Right forelimb (tissue), 1 donor: ENCODE measurements at regions not wholly inside any gene's neighbourhood (a gene's known extent, or its start where the extent isn't known, plus 50 kb on each side); places are given as distances from the start of the nearest gene placed in this dataset.

Experiments used
- DNase-seq: peaks from one replicate; pipeline ENCODE4 v3.0.0-alpha.2; 2018

DNA sequence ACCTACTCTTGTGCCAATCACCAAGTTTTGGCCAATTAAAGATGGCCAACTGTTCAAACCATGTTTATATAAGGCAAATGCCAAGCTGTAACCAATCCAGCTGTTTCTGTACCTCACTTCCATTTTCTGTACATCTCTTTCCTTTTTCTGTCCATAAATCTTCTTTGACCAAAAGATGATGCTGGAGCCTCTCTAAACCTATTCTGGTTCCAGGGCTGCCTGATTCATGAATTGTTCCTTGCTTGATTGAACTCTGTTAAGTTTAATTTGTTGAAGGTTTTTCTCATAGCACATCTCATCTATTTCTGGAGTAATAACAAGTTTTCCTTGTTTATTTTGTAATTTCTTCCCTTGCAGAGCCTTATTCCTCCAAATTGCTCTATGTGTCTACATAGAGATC, 115.3 kb upstream of the SMAD3 start:
- DNase-seq, result no peak

DNA sequence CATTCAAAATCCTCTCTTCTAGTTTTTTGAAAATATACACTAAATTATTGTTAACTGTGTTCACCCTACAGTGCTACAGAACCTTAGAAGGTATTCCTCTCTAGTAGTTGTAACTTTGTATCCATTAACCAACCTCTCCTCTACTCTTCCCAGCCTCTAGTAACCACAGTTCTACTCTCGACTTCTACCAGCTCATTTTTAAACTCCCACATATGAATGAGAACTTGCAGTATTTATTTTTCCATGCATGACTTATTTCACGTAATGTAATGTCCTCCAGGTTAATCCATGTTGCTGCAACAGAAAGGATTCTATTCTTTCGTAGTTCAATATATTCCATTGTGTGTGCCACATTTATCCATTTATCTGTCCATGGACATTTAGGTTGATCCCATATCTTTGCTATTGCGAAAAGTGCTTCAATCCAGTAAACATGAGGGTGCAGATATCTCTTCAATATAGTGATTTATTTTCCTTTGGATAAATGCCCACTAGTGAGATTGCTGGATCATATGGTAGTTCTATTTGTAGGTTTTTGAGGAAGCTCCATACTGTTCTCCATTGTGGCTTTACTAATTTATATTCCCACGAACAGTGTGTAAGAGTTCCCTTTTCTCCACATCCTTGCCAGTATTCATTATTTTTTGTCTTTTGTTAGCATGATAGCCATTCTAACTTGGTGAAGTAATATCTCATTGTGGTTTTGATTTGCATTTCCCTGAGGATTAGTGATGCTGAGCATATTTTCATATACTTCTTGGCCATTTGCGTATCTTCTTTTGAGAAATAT, 113.7 kb upstream of the SMAD3 start:
- DNase-seq, result no peak

DNA sequence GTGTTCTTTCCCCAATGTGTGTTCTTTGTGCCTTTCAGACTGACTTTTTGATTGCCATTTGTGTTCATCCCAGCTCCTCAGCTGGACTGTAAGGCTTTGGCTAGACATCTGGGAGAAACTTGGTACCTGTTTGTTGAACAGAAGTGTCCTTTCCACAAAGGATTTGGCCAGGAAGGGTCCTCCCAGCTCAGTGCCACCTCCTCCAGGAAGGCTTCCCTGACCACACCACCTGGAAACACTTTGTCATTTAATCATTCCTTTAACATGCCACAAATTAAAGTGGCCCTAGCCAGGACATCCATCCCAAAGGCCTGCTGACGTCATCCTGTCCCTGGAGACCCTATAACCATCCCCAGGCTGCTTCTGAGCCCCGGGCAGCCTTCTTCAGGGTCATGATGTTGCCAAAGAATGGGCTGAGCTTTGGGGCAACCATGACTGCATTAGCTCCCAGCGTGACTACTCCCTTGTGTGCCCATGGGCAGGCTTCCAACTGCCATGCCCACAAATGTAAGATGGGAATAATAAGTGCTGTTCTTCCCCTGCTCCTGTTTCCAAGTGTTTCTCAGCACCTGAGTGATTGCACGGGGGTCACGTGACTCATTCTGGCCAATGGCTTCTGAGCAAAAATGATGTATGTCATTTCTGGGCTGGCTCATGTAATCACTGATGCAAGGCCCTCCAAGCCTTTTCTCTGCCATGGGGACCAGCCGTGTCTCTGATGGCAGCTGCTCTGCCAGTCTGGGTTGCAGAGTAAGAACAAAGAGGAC, 112.5 kb upstream of the SMAD3 start:
- no peak for DNase-seq

GRCh38 chr15:66953523-66954229, 111.7 kb upstream of the SMAD3 start:
- no peak for DNase-seq

DNA sequence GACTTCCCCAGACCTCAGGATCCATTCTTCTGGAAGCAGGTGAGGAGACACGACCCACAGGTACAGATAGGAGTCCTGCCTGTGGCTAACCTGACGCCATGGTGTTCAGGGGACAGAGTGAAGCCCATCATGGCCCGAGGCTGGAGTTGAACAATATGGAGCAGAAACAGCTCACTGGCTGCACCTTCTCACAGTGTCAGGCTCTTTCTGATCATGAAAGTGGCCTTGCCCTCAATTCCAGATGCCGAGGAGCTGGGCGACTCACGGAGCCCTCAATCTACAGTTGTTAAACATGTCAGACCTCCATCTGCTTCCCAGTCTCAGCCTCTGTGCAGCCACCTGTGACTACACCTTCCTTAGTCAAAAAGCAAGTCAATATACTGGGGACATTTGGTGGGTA, 110.8 kb upstream of the SMAD3 start:
- no peak for DNase-seq

DNA sequence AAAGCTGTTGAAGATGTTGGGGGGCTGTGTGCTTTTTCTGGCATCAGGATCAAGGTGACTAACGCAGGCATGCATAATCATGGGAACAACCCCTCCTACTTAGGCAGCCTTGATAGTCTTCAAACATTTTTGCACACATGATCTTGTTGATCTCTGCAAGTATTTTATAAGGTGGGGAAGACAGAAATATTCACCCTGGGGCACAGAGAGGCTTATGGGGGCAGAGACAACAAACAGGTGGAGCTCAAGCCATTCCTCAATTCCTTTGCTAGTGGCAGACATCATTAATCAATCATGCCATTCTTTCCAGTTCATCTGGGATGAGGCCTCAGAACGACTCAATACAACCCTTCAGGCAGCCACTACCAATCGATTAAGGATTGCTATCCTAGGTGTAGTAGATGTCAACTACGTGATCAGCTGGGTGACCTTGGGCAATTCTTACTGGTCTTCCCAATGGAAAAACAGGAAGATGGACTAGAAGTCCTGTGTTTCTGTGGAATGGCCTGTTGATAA, 110.3 kb upstream of the SMAD3 start:
- no peak for DNase-seq

DNA sequence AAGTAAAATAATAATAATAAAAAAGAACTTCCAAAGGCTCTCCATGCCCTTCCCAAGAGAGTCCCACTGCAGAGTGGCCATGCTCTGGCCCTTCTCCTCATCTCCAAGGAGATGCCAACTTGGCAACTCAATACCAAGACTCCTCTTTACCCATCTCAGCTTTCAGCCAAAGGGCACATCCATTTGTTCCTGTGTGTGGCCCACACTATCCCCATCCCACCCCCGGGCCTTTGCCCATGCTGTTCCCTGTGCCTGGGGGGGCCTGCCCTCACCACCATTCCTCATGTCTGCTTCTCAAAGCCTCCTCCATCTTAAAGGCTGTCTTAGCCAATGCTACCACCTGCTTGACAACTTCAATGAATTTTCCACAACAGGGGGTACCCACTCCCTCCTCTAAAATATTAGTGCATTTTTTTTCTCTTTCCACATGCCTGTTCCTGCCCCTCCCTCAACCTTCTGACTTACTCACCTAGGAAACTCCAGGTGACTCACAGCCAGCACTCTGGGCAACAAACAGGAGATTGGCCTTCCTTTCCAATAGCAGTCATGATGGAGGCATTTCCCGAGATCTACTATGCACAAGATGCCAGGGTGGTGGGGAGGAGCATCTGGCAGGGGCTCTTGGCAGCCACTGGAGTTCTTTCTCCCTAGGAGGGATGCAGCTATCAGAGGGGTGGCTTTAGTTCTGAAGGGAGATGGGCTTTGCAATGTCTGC, 109.4 kb upstream of the SMAD3 start:
- no peak for DNase-seq

DNA sequence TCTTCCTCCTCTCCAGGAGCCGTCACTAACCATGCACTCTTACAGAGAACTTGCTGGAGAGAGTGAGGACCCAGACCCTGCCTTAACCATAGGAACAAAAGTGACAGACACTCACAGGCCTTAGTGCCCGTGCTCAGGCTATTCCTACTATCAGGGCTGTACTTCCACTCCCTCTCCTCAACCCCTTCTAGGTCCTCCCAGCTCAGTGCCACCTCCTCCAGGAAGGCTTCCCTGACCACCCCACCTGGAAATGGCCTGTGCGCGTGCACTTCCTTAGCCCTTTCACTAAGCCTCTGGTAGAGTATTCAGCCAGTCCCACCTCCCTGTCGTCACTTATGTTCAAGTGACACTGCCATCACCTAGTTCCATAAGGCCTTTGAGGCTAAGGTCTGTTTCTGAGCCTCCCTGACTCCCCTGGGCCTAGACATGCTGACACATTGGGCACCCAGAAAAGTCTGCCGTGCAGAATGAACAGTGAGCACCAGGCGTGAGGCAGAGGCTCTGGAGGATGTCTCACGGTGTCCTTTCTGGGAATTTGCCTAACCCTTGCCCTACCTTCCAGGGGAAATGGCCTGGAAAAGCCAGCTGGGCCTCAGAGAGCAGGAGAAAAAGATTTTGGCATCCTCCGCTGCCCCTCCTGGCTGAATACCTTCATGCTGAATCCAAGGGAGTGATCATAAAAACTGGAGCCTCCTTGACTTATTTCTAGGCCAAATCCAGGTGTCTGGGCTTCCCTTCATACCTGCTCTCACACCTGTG, 108.6 kb upstream of the SMAD3 start:
- DNase-seq, result no peak

DNA sequence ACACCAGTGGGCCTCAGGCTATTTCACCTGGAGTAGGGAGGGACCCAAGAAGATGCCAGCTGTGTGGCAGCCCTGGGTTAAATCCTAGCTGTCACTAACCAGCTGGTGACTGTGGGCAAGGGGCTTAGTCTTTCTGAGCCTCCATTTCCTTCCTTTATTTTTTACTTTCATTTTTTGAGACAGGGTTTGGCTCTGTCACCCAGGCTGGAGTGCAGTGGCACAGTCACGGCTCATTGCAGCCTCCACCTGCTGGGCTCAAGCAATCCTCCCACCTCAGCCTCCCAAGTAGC, 108.0 kb upstream of the SMAD3 start:
- DNase-seq, result no peak

DNA sequence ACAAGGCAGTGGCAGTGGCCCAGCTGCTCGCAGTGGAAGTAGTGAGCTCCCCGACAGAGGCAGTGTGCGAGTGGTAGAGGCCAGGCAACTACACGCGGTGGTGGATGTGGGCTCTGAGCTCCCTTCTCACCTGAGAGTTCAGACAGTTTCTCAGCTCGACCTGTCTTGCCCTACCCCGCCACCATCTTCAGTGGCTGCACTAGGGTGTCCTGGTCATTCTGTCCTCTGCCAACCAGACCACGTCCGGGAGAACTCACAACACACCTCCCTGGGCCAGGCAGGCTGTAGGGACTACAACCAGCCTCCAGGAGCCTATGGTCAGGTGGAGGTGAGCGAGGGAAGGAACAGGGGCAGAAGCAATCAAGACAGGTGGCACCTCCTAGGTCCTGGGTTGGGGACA, 106.3 kb upstream of the SMAD3 start:
- no peak for DNase-seq

DNA sequence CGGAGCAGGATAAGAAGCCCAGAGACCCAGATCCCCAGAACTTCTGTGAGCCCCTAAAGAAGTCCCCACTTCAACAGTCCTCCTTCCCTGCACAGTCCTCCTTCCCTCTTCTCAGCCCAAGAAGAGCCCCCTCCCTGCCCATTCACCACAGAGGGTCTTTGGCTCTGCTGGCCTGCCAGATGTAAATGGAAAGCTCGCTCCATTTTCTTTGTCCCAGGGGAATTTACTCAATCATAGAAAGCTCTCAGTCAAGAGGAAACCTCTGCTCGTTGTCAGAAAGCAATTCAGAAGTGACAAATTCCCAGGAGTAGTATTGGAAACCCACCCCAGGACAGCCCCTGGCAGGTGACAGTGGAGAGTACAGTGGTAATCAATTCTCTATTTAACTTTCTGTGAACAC, 105.5 kb upstream of the SMAD3 start:
- DNase-seq, result no peak

DNA sequence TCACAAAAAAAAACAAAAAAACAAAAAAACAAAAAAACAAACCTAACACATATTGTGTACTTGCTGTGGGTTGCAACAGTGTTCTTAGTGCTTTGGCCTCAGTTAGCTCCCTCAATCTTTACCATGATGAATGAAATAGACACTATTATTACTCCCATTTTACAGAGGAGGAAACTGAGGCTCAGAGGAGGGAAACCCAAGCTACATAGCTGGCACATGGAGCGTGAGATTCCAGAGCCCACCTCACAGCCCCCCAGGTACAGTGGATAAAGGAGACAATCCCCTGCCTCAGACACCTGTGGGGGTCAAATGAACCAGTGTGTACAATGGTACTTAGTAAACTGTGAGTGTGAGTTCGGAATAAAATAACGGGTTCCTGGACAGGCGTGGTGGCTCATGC, 104.9 kb upstream of the SMAD3 start:
- DNase-seq, result no peak

GRCh38 chr15:66961407-66961884, 104.0 kb upstream of the SMAD3 start:
- no peak for DNase-seq

GRCh38 chr15:66961901-66962300, 103.5 kb upstream of the SMAD3 start:
- DNase-seq, result no peak

- no peak for DNase-seq
Observed at GRCh38 chr15:66962522-66962921, 102.9 kb upstream of the SMAD3 start.

GRCh38 chr15:66963084-66963483, 102.3 kb upstream of the SMAD3 start:
- no peak for DNase-seq

DNA sequence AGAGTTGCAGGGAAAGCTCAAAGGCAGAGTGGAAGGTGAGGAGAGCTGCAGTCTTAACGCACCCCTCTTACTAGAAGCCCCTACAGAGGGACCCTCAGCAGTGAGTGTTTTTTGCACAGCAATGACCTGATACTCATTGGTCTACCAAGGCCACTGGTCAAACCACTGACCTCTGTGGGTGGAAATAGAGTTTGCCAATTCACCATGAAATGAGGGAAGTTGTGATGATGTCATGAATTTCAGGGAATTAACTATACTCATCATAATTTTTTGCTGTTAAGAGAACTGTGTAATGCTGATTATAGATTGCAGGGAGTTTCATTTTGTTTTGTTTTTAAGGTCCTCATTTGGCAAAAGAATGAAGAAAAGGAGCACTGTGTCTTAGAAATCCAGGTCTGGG, 101.7 kb upstream of the SMAD3 start:
- no peak for DNase-seq

DNA sequence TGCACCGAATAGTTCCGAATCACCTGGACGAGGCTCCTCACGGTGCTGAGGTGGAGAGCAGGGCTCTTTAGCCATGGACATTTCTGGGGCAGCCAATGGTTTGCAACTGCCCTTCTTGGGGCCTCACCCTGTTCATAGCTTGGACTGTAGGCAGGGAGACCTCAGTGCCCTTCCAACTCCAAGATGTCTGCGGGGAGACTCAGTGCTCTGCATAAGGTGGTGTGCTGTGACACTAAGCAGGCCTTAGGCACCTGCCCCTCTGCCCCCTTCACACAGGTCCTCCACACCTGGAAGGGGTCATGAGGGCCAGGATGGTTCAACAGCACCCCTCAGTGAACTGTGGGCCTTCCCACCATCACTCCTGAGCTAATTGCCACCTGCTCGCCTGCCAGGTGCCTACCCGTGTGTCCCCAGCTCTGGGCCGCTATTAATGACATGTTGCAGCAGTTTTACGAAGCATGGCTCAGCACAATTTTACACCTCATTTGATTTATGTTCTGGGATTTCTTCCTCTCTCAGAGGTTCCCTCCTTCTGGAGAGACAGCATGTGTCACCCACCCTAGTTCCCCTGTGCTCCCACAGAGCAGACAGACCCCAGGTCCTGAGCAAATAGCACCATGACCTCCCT, 101.2 kb upstream of the SMAD3 start:
- no peak for DNase-seq

DNA sequence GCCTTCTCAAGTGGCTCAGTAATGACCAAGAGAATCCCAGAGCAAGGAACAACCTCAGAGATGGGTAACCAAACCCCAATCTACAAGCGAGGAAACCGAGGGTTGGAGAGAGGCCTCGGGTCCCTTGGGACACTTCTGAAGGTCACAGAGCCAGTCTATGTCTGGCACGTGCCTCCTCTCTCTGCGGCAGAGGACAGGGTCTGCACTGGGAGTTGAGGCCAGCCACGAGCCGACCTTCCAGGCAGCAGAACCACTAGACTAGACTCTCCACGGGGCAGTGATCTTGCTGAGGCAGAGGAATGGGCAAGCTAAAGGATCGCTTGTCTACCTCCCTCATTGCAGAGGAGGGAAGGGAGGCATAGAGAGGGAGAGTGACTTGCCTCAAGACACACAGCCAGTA, 100.6 kb upstream of the SMAD3 start:
- DNase-seq, result no peak

- no peak for DNase-seq
Observed at GRCh38 chr15:66965201-66965900, 100.1 kb upstream of the SMAD3 start.

- DNase-seq, result no peak
Observed at GRCh38 chr15:66966256-66966655, 99.1 kb upstream of the SMAD3 start.
